ENCODE measurements at regions not wholly inside any gene's neighbourhood (a gene's known extent, or its start where the extent isn't known, plus 50 kb on each side); places are given as distances from the start of the nearest gene placed in this dataset.

- no peak for TF ChIP-seq CTCF (IDR thresholded peaks at IDR 0.05)
- TF ChIP-seq POLR2A (IDR thresholded peaks at IDR 0.05) = no peak
Observed at GRCh38 chr2:237177986-237178385, 92.3 kb downstream of the COPS8 start.

Measured in uterus (tissue), 2 donors.